Tibial nerve (tissue), 4 donors: ENCODE measurements at regions not wholly inside any gene's neighbourhood (a gene's known extent, or its start where the extent isn't known, plus 50 kb on each side); places are given as distances from the start of the nearest gene placed in this dataset.
A peak's percentile ranks its signal among the peaks of the same experiment; 100 is the strongest.

Experiments
- DNase-seq, 2 donors: peaks; one replicate each; pipeline ENCODE4 v3.0.0-alpha.2; 2019; ENCODE audit warnings: low spot score in 2 of 2
- H3K27ac ChIP-seq, 4 donors: fragments of 200-600 bp; sonication (generic) in 3 of 4; one replicate each; pipeline ENCODE4 v1.5.1; 2017 to 2019; ENCODE audit warnings: mild to moderate bottlenecking in 1 of 4
- H3K27me3 ChIP-seq, 2 donors: fragments of 200-600 bp; sonication (generic) in 1 of 2; one replicate each; pipeline versions ENCODE4 v1.5.1 to v1.6.0; 2017 to 2019
- H3K36me3 ChIP-seq, 3 donors: fragments of 200-600 bp; sonication (generic); one replicate each; pipeline ENCODE4 v1.5.1; 2018 to 2019
- H3K4me1 ChIP-seq, 4 donors: fragments of 200-600 bp; sonication (generic) in 3 of 4; one replicate each; pipeline ENCODE4 v1.5.1; 2017 to 2019
- H3K4me3 ChIP-seq, 4 donors: fragments of 200-600 bp; sonication (generic) in 3 of 4; one replicate each; pipeline ENCODE4 v1.5.1; 2017 to 2019; ENCODE audit warnings: mild to moderate bottlenecking in 1 of 4, moderate library complexity in 1 of 4
- H3K9me3 ChIP-seq, 4 donors: fragments of 200-600 bp; sonication (generic) in 3 of 4; one replicate each; pipeline ENCODE4 v1.5.1; 2017 to 2019
- EP300 ChIP-seq, 2 donors: sonication (generic); formaldehyde crosslinking; IDR thresholded peaks; one replicate each; pipeline ENCODE4 v1.6.1; 2017; ENCODE audit warnings: antibody characterized with exemption in 2 of 2, mild to moderate bottlenecking in 1 of 2
- POLR2A ChIP-seq, 2 donors: fragments of 450-650 bp; IDR thresholded peaks; one replicate each; pipeline ENCODE4 v1.6.1; 2017; ENCODE audit warnings: antibody characterized with exemption in 2 of 2, mild to moderate bottlenecking in 2 of 2, moderate library complexity in 2 of 2
- WGBS, 2 donors: methylation state at CpG; one replicate each; pipeline ENCODE4 v1.1.5; 2018; 5-methylcytosine and 5-hydroxymethylcytosine counted together
- TF ChIP-seq, protein P1 (sequence below), 5 experiments: fragments of 200-600 bp in 3 of 5; fragments of 450-650 bp in 2 of 5; sonication (generic) in 3 of 5; IDR thresholded peaks; one replicate each; pipeline ENCODE4 v1.5.1; 2016 to 2019; ENCODE audit warnings: antibody characterized with exemption in 5 of 5, mild to moderate bottlenecking in 3 of 5, moderate library complexity in 2 of 5

DNA sequence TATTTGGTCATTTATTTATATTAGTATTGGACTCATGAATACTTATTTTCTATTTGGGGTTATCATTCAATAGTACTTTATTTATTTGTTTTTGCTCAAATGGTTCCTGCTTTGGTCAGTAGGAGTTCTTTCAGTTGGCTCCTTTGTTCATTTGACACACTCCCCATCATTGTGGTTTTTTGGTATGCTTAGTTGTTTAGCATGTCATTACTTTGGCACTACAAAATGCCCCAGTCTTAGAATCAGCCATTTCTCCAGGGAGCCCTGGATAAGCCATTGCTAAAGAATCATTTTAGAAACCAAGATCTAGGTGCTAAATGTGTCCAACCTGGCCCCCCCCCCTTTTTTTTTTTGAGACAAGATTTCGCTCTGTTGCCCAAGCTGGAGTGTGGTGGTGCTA, 61.7 kb upstream of the MRPS6 start:
- no peak for TF ChIP-seq POLR2A (IDR thresholded peaks at IDR 0.05)
- TF ChIP-seq, protein P1, sequence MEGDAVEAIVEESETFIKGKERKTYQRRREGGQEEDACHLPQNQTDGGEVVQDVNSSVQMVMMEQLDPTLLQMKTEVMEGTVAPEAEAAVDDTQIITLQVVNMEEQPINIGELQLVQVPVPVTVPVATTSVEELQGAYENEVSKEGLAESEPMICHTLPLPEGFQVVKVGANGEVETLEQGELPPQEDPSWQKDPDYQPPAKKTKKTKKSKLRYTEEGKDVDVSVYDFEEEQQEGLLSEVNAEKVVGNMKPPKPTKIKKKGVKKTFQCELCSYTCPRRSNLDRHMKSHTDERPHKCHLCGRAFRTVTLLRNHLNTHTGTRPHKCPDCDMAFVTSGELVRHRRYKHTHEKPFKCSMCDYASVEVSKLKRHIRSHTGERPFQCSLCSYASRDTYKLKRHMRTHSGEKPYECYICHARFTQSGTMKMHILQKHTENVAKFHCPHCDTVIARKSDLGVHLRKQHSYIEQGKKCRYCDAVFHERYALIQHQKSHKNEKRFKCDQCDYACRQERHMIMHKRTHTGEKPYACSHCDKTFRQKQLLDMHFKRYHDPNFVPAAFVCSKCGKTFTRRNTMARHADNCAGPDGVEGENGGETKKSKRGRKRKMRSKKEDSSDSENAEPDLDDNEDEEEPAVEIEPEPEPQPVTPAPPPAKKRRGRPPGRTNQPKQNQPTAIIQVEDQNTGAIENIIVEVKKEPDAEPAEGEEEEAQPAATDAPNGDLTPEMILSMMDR (IDR thresholded peaks at IDR 0.05), result no peak
- Histone ChIP-seq H3K4me3 (no peak overlapping the region), H3K36me3 (no peaks in the 10 kb centered on the region), H3K4me1 (peaks cover 0 to 4% (median under 1%) of the 10 kb centered on the region in 4 donors), H3K27ac (no peak overlapping the region), H3K27me3 (no peaks in the 10 kb centered on the region), H3K9me3 (peaks cover 0 to 62% (median 7%) of the 10 kb centered on the region in 4 donors)
- WGBS, 2 donors, result 100% methylated on average over 1 of the region's 1 CpG
- no peak for DNase-seq

- TF ChIP-seq EP300 (IDR thresholded peaks at IDR 0.05), result no peak
- TF ChIP-seq, protein P1 (IDR thresholded peaks at IDR 0.05), result no peak
- no peak for TF ChIP-seq POLR2A (IDR thresholded peaks at IDR 0.05)
- DNase-seq, result no peak
- Histone ChIP-seq H3K36me3 (no peaks in the 10 kb centered on the region), H3K27ac (no peak overlapping the region), H3K4me3 (no peak overlapping the region), H3K9me3 (peaks cover 0 to 49% (median 6%) of the 10 kb centered on the region in 4 donors), H3K27me3 (no peaks in the 10 kb centered on the region), H3K4me1 (peaks cover 0 to 29% (median 2%) of the 10 kb centered on the region in 4 donors)
- WGBS, 2 donors, result 65 to 73% methylated on average over 3 of the region's 3 CpGs
Measured at GRCh38 chr21:34009193-34009592, 64.2 kb upstream of the MRPS6 start.

GRCh38 chr21:34008618-34009017, 64.8 kb upstream of the MRPS6 start:
- 87 to 90% methylated on average over 5 of the region's 5 CpGs for WGBS, 2 donors
- TF ChIP-seq EP300 (IDR thresholded peaks at IDR 0.05) (no peak), POLR2A (IDR thresholded peaks at IDR 0.05) (no peak)
- TF ChIP-seq, protein P1 (IDR thresholded peaks at IDR 0.05), result no peak
- no peaks in the 10 kb centered on the region for H3K36me3 ChIP-seq
- H3K4me1 ChIP-seq, result peaks cover 0 to 32% (median 2%) of the 10 kb centered on the region in 4 donors
- no peak overlapping the region for H3K27ac ChIP-seq
- peaks cover 0 to 43% (median 6%) of the 10 kb centered on the region in 4 donors for H3K9me3 ChIP-seq
- H3K4me3 ChIP-seq, result no peak overlapping the region
- DNase-seq, result no peak
- no peaks in the 10 kb centered on the region for H3K27me3 ChIP-seq

- WGBS, 2 donors, result 85% methylated on average over 6 of the region's 6 CpGs
- H3K9me3 ChIP-seq, result peaks cover 0 to 25% (median 4%) of the 10 kb centered on the region in 4 donors
- H3K27me3 ChIP-seq, result no peaks in the 10 kb centered on the region
- H3K4me1 ChIP-seq, result peaks cover 0 to 32% (median 2%) of the 10 kb centered on the region in 4 donors
- H3K36me3 ChIP-seq, result no peaks in the 10 kb centered on the region
- TF ChIP-seq POLR2A (IDR thresholded peaks at IDR 0.05), result no peak
- peak overlapping the region in 2 of 4 donors; percentile 47 to 78 for H3K27ac ChIP-seq
- no peak for DNase-seq
- H3K4me3 ChIP-seq, result no peak overlapping the region
Measured at GRCh38 chr21:34006611-34007168, 66.7 kb upstream of the MRPS6 start.

DNA sequence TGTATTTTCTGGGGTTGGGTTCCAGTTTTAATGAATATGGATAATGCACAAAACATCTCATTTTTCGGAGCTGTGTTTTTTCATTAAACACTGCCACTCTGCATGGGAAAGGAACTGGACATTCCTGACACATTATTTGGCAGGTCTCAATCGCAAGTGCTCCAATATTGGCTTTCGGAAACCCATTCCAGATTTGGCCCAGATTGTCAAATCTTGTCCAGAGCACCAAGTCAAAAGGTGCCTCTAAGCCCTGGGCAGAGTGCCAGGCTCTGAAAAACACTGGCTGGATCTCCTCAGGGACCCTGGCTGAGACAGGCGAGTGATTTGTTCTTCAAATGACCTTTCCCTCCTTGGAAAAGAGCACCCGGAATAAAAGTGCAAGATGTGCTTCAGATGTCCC, 68.4 kb upstream of the MRPS6 start:
- H3K4me3 ChIP-seq, result no peak overlapping the region
- no peaks in the 10 kb centered on the region for H3K36me3 ChIP-seq
- peaks cover 0 to 32% (median 2%) of the 10 kb centered on the region in 4 donors for H3K4me1 ChIP-seq
- peak overlapping the region in 3 of 4 donors; percentile 0 to 79 (median 78) for H3K27ac ChIP-seq
- H3K9me3 ChIP-seq, result peaks cover 0 to 10% (median 0%) of the 10 kb centered on the region in 4 donors
- WGBS, 2 donors, result 17 to 21% methylated on average over 5 of the region's 5 CpGs
- DNase-seq, result peak in 1 of 2 donors; percentile 47
- H3K27me3 ChIP-seq, result no peaks in the 10 kb centered on the region
- TF ChIP-seq, protein P1 (IDR thresholded peaks at IDR 0.05), result no peak
- TF ChIP-seq POLR2A (IDR thresholded peaks at IDR 0.05) (no peak), EP300 (IDR thresholded peaks at IDR 0.05) (no peak)
